ENCODE measurements at regions not wholly inside any gene's neighbourhood (a gene's known extent, or its start where the extent isn't known, plus 50 kb on each side); places are given as distances from the start of the nearest gene placed in this dataset.

DNA sequence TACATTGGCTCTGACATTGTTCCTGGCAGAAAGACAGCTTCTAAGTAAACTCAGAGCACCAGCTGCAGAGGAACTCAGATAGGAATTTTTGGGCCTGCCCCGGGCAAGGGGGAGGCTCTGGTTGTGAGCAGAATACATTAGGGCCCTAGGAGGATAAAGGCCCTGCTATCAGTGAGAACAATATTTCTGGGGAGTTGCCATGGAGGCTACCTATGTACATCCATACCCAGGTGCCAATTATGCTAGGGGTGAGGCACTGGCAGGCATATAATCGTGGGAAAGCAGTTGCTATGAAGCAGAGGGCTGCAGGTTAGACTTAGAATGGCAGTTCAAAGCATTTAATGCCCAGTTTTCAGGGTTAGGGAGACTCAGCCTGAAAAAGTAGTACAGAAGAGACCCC is 273.5 kb upstream of the EDA2R start:
- no peak for DNase-seq (ENCODE audit: low spot score)
- TF ChIP-seq, protein P1, sequence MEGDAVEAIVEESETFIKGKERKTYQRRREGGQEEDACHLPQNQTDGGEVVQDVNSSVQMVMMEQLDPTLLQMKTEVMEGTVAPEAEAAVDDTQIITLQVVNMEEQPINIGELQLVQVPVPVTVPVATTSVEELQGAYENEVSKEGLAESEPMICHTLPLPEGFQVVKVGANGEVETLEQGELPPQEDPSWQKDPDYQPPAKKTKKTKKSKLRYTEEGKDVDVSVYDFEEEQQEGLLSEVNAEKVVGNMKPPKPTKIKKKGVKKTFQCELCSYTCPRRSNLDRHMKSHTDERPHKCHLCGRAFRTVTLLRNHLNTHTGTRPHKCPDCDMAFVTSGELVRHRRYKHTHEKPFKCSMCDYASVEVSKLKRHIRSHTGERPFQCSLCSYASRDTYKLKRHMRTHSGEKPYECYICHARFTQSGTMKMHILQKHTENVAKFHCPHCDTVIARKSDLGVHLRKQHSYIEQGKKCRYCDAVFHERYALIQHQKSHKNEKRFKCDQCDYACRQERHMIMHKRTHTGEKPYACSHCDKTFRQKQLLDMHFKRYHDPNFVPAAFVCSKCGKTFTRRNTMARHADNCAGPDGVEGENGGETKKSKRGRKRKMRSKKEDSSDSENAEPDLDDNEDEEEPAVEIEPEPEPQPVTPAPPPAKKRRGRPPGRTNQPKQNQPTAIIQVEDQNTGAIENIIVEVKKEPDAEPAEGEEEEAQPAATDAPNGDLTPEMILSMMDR (IDR thresholded peaks at IDR 0.05): no peak
- ATAC-seq (ENCODE audit: low FRiP score): no peak

- ATAC-seq (ENCODE audit: low FRiP score) (no peak), DNase-seq (ENCODE audit: low spot score) (no peak)
- TF ChIP-seq, protein P1 (IDR thresholded peaks at IDR 0.05): no peak
These were observed 263.2 kb upstream of the EDA2R start for GRCh38 chrX:66902081-66902480.

- DNase-seq (ENCODE audit: low spot score) (no peak), ATAC-seq (ENCODE audit: low FRiP score) (no peak)
- TF ChIP-seq, protein P1 (IDR thresholded peaks at IDR 0.05): no peak
These were observed 262.0 kb upstream of the EDA2R start for GRCh38 chrX:66900886-66901285.

DNA sequence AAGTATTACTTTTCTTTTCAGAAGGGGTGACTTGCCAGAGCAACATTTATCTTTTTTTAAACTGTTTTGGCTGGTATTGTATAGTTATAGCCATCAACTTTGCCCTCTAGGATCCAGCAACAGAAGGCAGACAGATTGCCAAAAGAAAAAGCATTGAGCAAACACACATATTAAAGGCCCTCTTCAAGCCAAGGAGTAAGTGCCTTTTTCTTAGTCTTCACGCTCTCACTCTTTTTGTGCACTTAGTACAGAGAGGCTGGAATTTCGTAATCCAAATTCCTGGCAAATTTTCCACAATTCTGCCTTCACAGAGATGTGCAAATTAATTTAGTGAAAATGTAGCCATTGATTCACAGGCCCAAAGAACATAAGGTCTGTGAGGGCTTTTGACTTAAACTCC is 253.1 kb upstream of the EDA2R start:
- DNase-seq (ENCODE audit: low spot score): no peak
- no peak for ATAC-seq (ENCODE audit: low FRiP score)
- TF ChIP-seq, protein P1 (IDR thresholded peaks at IDR 0.05): no peak

- ATAC-seq (ENCODE audit: low FRiP score) (no peak), DNase-seq (ENCODE audit: low spot score) (no peak)
- TF ChIP-seq, protein P1 (IDR thresholded peaks at IDR 0.05): no peak
These were observed 250.5 kb upstream of the EDA2R start for GRCh38 chrX:66889418-66889817.

DNA sequence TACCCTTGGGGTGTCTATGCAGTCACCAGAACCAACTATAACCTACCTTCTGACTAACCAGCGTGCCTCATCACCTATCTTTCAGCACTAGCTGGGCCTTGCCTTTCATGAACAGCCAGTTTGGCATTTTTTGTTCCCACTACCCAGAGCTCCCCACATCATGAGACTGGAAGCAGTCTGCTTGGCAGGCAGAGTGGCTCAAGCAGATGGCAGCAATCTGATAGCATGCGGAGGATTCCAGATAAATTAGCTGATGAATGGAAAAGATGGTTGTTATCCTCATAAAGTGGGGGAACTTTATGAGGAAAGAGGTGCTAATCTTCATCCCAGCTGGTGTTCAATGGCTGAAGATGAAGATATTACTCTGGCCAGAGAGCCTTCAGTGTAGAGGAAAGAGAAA is 243.2 kb upstream of the EDA2R start:
- DNase-seq (ENCODE audit: low spot score) (no peak), ATAC-seq (ENCODE audit: low FRiP score) (no peak)

GRCh38 chrX:66876776-66877175 is 237.9 kb upstream of the EDA2R start:
- TF ChIP-seq, protein P1 (IDR thresholded peaks at IDR 0.05): no peak
- no peak for DNase-seq (ENCODE audit: low spot score)
- ATAC-seq (ENCODE audit: low FRiP score): no peak

More for the DNA sequence above, 243.2 kb upstream of the EDA2R start:
- TF ChIP-seq, protein P1 (IDR thresholded peaks at IDR 0.05): no peak

Measured in omental fat pad (tissue), 3 donors.